Heart left ventricle (tissue), 16 donors: ENCODE measurements at regions not wholly inside any gene's neighbourhood (a gene's known extent, or its start where the extent isn't known, plus 50 kb on each side); places are given as distances from the start of the nearest gene placed in this dataset.

Experiments used
- ATAC-seq, 4 donors: fragments of 200-7000 bp; cut with Tn5 transposase; one replicate each; pipeline ENCODE4 v1.9.1; 2020 to 2022; ENCODE audit warnings: moderate library complexity in 4 of 4, mild to moderate bottlenecking in 3 of 4, moderate number of reproducible peaks in 1 of 4
- DNase-seq, 5 donors: peaks; one replicate each; pipeline ENCODE4 v3.0.0-alpha.2; 2020
- H3K27ac ChIP-seq, 12 donors: fragments of 200-600 bp; sonication (generic) in 4 of 12; one replicate each; pipeline versions ENCODE4 v1.5.0 to v1.8.0; 2016 to 2022; ENCODE audit warnings: mild to moderate bottlenecking in 2 of 12
- H3K27me3 ChIP-seq, 9 donors: fragments of 200-600 bp; sonication (generic) in 2 of 9; one replicate each; pipeline versions ENCODE4 v1.5.1 to v1.8.0; 2016 to 2022; ENCODE audit warnings: mild to moderate bottlenecking in 3 of 9
- H3K36me3 ChIP-seq, 9 donors: fragments of 200-600 bp; sonication (generic) in 2 of 9; one replicate each; pipeline versions ENCODE4 v1.5.0 to v1.8.0; 2018 to 2022; ENCODE audit warnings: mild to moderate bottlenecking in 2 of 9
- H3K4me1 ChIP-seq, 12 donors: fragments of 200-600 bp; sonication (generic) in 4 of 12; one replicate each; pipeline versions ENCODE4 v1.5.0 to v1.8.0; 2016 to 2022; ENCODE audit warnings: mild to moderate bottlenecking in 3 of 12
- H3K4me3 ChIP-seq, 12 donors: fragments of 200-600 bp; sonication (generic) in 4 of 12; one replicate each; pipeline versions ENCODE4 v1.5.0 to v1.8.0; 2017 to 2022; ENCODE audit warnings: mild to moderate bottlenecking in 9 of 12, moderate library complexity in 4 of 12
- H3K9me3 ChIP-seq, 12 donors: fragments of 200-600 bp; sonication (generic) in 4 of 12; one replicate each; pipeline versions ENCODE4 v1.5.0 to v1.8.0; 2016 to 2022; ENCODE audit warnings: mild to moderate bottlenecking in 1 of 12
- POLR2A ChIP-seq, 2 donors: fragments of 450-650 bp; IDR thresholded peaks; one replicate each; pipeline ENCODE4 v1.6.1; 2017; ENCODE audit warnings: antibody characterized with exemption in 2 of 2, mild to moderate bottlenecking in 2 of 2, moderate library complexity in 2 of 2
- WGBS, 4 donors: extraction: QIAGEN DNeasy Blood & Tissue Kit in 2 of 4; methylation state at CpG; one replicate each; pipeline versions ENCODE4 v1.1.5 to v1.1.7; 2013 to 2018; 5-methylcytosine and 5-hydroxymethylcytosine counted together
- intact Hi-C, 10 donors: fragments of 100-400 bp; cut with DNase I; formaldehyde crosslinking; loops; one replicate each; pipeline versions ENCODE4 v1.11.1 to v1.14.2; 2022
- TF ChIP-seq, protein P1 (sequence below), 12 donors: fragments of 200-600 bp; sonication (generic) in 4 of 12; IDR thresholded peaks; one replicate each; pipeline versions ENCODE4 v1.5.0 to v1.8.0; 2018 to 2022; ENCODE audit warnings: antibody characterized with exemption in 12 of 12, mild to moderate bottlenecking in 5 of 12
- donor health status: ischemic (EF 13 %, LVEDD 7.1; RV severe dilation, severe dysfunction).
- donor health status: healthy with polysubstance abuse.
- donor health status: DM: no; HTN: yes; CAD: no.
- donor health status: DM: no; HTN: no; CAD: no.
- donor health status: ischemic (EF 25% LVEDD 6.9; RV normal size, moderate dysfunction).
- donor health status: ischemic (EF 25% LVEDD 5.7; RV mildly dilated, moderate dysfunction).
- donor health status: healthy.
- donor health status: DM: yes; HTN: yes; CAD: no.
- donor health status: ischemic (EF 35%, LVEDD 5.7; RV mildly dilated, moderate dysfunction).
- donor health status: nonischemic (EF 11% LVEDD 7.7; RV severe dilation, severe dysfunction).
- donor health status: DM: yes; HTN: yes; CAD: no.
- donor health status: PGD.
- donor health status: ischemic (EF 29% LVEDD 5.4; RV normal size, mild dysfunction).
- donor health status: nonischemic (EF 23%, LVEDD 6.1; RV moderate dilation, normal function).

DNA sequence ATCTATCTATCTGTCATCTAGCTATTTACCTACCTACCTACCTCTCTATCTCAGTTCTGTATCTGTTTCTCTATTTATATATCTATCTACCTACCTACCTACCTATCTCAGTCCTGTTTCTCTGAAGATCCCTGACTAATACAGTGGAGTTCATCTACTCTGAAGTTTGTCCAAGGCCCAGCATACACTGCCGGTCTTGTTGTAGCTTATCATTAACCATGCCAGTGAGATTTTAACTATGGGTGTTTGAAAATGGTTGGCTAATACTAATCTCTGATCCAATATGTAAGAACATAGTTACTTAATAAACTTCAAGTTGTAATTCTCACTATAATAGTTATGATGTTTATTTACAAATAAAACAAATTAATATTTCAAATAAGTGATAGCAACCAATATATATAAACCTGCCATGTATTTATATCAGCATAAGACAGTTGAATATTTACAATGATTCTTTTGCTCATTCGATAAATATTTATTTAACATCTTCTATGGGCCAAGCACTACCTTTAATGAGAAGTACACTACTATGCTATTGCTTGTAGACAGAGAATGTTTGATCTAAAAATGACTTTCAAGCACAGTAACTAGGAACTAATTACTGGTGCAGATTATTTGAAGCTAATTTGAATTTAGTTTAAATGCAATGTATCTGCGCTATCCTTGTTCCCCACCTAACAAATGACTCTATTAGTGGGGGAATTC is 242.1 kb downstream of the KLF5 start:
- TF ChIP-seq, protein P1, sequence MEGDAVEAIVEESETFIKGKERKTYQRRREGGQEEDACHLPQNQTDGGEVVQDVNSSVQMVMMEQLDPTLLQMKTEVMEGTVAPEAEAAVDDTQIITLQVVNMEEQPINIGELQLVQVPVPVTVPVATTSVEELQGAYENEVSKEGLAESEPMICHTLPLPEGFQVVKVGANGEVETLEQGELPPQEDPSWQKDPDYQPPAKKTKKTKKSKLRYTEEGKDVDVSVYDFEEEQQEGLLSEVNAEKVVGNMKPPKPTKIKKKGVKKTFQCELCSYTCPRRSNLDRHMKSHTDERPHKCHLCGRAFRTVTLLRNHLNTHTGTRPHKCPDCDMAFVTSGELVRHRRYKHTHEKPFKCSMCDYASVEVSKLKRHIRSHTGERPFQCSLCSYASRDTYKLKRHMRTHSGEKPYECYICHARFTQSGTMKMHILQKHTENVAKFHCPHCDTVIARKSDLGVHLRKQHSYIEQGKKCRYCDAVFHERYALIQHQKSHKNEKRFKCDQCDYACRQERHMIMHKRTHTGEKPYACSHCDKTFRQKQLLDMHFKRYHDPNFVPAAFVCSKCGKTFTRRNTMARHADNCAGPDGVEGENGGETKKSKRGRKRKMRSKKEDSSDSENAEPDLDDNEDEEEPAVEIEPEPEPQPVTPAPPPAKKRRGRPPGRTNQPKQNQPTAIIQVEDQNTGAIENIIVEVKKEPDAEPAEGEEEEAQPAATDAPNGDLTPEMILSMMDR (IDR thresholded peaks at IDR 0.05): no peak
- no peak for TF ChIP-seq POLR2A (IDR thresholded peaks at IDR 0.05)
- H3K27me3 ChIP-seq: no peaks in the 10 kb centered on the region
- intact Hi-C loops: no loop called here
- 89 to 97% (median 92%) methylated on average over 3 of the region's 3 CpGs for WGBS, 4 donors
- H3K27ac ChIP-seq: no peak overlapping the region
- DNase-seq (no peak), ATAC-seq (no peak)
- no peaks in the 10 kb centered on the region for H3K4me1 ChIP-seq
- no peaks in the 10 kb centered on the region for H3K9me3 ChIP-seq
- no peaks in the 10 kb centered on the region for H3K36me3 ChIP-seq
- no peak overlapping the region for H3K4me3 ChIP-seq

GRCh38 chr13:73299787-73300186 is 241.0 kb downstream of the KLF5 start:
- intact Hi-C loops: no loop called here
- Histone ChIP-seq H3K27me3 (no peaks in the 10 kb centered on the region), H3K9me3 (no peaks in the 10 kb centered on the region), H3K36me3 (no peaks in the 10 kb centered on the region), H3K27ac (no peak overlapping the region), H3K4me3 (no peak overlapping the region), H3K4me1 (no peaks in the 10 kb centered on the region)
- WGBS, 4 donors: 73 to 86% (median 80%) methylated on average over 2 of the region's 2 CpGs
- DNase-seq: no peak
- TF ChIP-seq, protein P1 (IDR thresholded peaks at IDR 0.05): no peak
- no peak for ATAC-seq

- Histone ChIP-seq H3K4me3 (no peak overlapping the region), H3K27ac (no peak overlapping the region), H3K36me3 (no peaks in the 10 kb centered on the region), H3K9me3 (no peaks in the 10 kb centered on the region), H3K27me3 (no peaks in the 10 kb centered on the region), H3K4me1 (no peaks in the 10 kb centered on the region)
- TF ChIP-seq, protein P1 (IDR thresholded peaks at IDR 0.05): no peak
- TF ChIP-seq POLR2A (IDR thresholded peaks at IDR 0.05): no peak
- DNase-seq (no peak), ATAC-seq (no peak)
- 85 to 95% (median 89%) methylated on average over 6 of the region's 6 CpGs for WGBS, 4 donors
- intact Hi-C loops: loop anchor here in 1 of 10 donors (2.0 kb wide), 1 partner anchor 57 kb away; no protein-coding TSS in a partner anchor
Measured at GRCh38 chr13:73293913-73294523, 235.2 kb downstream of the KLF5 start.

GRCh38 chr13:73292127-73292526 is 233.3 kb downstream of the KLF5 start:
- Histone ChIP-seq H3K9me3 (no peaks in the 10 kb centered on the region), H3K27ac (no peak overlapping the region), H3K4me1 (no peaks in the 10 kb centered on the region), H3K4me3 (no peak overlapping the region), H3K36me3 (no peaks in the 10 kb centered on the region), H3K27me3 (no peaks in the 10 kb centered on the region)
- DNase-seq: no peak
- no peak for ATAC-seq
- WGBS, 4 donors: 95 to 97% (median 96%) methylated on average over 1 of the region's 1 CpG
- intact Hi-C loops: loop anchor here in 1 of 10 donors (2.0 kb wide), 1 partner anchor 59 kb away; no protein-coding TSS in a partner anchor
- TF ChIP-seq, protein P1 (IDR thresholded peaks at IDR 0.05): no peak
- no peak for TF ChIP-seq POLR2A (IDR thresholded peaks at IDR 0.05)
